ENCODE measurements at regions not wholly inside any gene's neighbourhood (a gene's known extent, or its start where the extent isn't known, plus 50 kb on each side); places are given as distances from the start of the nearest gene placed in this dataset.

DNA sequence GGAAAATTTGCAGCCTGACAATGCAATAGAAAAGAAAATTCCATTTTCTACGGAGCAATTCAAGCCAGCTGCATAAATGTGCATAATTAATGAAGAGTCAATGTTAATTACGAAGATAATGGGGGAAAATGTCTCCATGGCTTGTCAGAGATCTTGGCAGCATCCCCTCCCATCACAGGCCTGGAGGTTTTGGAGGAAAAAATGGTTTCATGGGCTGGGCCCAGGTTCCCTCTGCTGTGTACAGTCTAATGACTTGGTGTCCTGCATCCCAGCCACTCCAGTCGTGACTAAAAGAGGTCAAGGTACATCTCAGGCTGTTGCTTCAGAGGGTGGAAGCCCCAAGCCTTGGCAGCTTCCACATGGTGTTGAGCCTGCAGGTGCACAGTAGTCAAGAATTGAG, 779.7 kb downstream of the DCDC2C start:
- no peaks in the 10 kb centered on the region for H3K9me3 ChIP-seq
- no peak overlapping the region for H3K27ac ChIP-seq
- H3K27me3 ChIP-seq (replicated peaks; ENCODE audit: insufficient read depth) = no peaks in the 10 kb centered on the region
- no peak for DNase-seq (ENCODE audit: low spot score)
- H3K36me3 ChIP-seq = no peaks in the 10 kb centered on the region
- TF ChIP-seq, protein P1, sequence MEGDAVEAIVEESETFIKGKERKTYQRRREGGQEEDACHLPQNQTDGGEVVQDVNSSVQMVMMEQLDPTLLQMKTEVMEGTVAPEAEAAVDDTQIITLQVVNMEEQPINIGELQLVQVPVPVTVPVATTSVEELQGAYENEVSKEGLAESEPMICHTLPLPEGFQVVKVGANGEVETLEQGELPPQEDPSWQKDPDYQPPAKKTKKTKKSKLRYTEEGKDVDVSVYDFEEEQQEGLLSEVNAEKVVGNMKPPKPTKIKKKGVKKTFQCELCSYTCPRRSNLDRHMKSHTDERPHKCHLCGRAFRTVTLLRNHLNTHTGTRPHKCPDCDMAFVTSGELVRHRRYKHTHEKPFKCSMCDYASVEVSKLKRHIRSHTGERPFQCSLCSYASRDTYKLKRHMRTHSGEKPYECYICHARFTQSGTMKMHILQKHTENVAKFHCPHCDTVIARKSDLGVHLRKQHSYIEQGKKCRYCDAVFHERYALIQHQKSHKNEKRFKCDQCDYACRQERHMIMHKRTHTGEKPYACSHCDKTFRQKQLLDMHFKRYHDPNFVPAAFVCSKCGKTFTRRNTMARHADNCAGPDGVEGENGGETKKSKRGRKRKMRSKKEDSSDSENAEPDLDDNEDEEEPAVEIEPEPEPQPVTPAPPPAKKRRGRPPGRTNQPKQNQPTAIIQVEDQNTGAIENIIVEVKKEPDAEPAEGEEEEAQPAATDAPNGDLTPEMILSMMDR (IDR thresholded peaks at IDR 0.05) = no peak
- H3K4me1 ChIP-seq (ENCODE audit: control insufficient read depth in 1 of 2, low read depth in 2 of 2) = no peaks in the 10 kb centered on the region
- ATAC-seq (ENCODE audit: insufficient number of reproducible peaks, low FRiP score, low read depth) = no peak
- no peak overlapping the region for H3K4me3 ChIP-seq

DNA sequence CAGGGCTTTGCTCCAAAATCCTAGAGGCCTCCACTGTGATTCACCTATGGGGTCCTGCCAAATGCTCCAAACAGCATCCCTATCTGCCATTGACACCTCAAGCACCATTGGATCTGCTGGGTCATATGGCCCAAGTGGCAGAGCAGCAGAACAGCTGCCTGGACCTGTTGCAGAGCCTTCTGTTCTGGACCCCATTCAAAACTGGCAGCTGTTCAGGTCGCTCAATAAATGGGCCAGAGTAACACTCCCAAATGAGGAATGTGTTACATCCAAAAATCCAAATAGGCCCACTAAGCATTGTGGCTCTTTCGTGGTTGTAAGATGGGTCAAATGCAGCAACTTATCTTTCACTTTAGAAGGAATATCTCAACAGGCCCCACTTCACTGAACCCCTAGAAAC, 783.6 kb downstream of the DCDC2C start:
- Histone ChIP-seq H3K4me3 (no peak overlapping the region), H3K27ac (no peak overlapping the region), H3K27me3 (replicated peaks; ENCODE audit: insufficient read depth) (no peaks in the 10 kb centered on the region), H3K9me3 (no peaks in the 10 kb centered on the region), H3K36me3 (no peaks in the 10 kb centered on the region), H3K4me1 (ENCODE audit: control insufficient read depth in 1 of 2, low read depth in 2 of 2) (no peaks in the 10 kb centered on the region)
- DNase-seq (ENCODE audit: low spot score) (no peak), ATAC-seq (ENCODE audit: insufficient number of reproducible peaks, low FRiP score, low read depth) (no peak)
- TF ChIP-seq, protein P1 (IDR thresholded peaks at IDR 0.05) = no peak

DNA sequence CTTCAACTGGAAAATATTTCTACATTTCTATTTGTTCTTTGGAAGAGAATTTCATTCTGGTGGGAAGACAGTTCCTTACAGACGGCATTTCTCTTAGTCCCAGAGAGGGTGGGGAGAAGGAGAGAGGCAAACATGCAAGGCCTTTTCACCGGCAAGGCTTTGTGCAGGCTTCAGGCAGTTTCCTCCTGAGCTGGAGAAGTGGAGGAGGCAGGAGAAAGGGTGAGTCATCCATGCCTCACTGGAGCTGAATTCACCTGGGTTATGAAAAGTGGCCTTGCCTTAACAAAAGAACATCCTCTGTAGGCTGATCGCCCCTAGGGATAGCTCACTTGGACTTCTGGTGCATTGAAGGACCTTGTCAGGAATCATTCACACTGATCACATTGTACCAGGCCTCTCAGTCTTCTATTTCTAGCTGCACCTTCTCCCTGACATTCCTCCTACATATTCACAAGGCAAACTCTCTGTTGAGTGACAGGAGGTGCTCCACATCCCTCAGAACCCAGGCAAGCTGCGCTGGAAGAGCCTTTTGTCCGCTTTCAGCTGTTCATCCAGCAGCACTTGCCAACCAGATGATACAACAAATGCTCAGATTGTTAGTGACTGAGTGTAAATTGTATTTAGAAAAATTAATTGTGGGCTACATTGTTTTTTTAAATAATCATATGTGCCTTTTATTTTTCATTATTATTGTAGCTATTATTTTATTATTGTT, 796.1 kb downstream of the DCDC2C start:
- Histone ChIP-seq H3K4me1 (ENCODE audit: control insufficient read depth in 1 of 2, low read depth in 2 of 2) (no peaks in the 10 kb centered on the region), H3K9me3 (no peaks in the 10 kb centered on the region), H3K27ac (no peak overlapping the region), H3K36me3 (no peaks in the 10 kb centered on the region), H3K4me3 (no peak overlapping the region), H3K27me3 (replicated peaks; ENCODE audit: insufficient read depth) (no peaks in the 10 kb centered on the region)
- TF ChIP-seq, protein P1 (IDR thresholded peaks at IDR 0.05) = no peak
- DNase-seq (ENCODE audit: low spot score) (no peak), ATAC-seq (ENCODE audit: insufficient number of reproducible peaks, low FRiP score, low read depth) (no peak)

DNA sequence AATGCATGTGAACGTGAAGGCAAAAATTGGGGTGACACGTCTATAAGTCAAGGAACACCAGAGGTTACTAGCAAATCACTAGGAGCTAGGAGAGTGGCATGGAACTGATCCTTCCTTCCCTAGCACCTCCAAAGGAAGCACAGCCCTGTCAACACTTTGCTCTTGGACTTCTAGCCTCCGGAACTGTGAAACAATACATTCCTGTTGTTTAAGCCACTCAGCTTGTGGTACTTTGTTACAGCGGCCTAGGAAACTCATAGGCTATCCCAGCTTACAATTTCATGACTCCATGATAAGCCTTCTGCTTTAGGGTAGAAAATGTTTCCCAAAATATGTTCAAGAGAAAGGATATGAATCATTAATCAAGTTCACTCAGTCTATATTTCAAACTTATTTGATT, 798.1 kb downstream of the DCDC2C start:
- no peaks in the 10 kb centered on the region for H3K9me3 ChIP-seq
- no peak for DNase-seq (ENCODE audit: low spot score)
- H3K4me1 ChIP-seq (ENCODE audit: control insufficient read depth in 1 of 2, low read depth in 2 of 2) = no peaks in the 10 kb centered on the region
- ATAC-seq (ENCODE audit: insufficient number of reproducible peaks, low FRiP score, low read depth) = no peak
- no peaks in the 10 kb centered on the region for H3K36me3 ChIP-seq
- H3K27me3 ChIP-seq (replicated peaks; ENCODE audit: insufficient read depth) = no peaks in the 10 kb centered on the region
- no peak overlapping the region for H3K27ac ChIP-seq
- TF ChIP-seq, protein P1 (IDR thresholded peaks at IDR 0.05) = no peak
- no peak overlapping the region for H3K4me3 ChIP-seq

DNA sequence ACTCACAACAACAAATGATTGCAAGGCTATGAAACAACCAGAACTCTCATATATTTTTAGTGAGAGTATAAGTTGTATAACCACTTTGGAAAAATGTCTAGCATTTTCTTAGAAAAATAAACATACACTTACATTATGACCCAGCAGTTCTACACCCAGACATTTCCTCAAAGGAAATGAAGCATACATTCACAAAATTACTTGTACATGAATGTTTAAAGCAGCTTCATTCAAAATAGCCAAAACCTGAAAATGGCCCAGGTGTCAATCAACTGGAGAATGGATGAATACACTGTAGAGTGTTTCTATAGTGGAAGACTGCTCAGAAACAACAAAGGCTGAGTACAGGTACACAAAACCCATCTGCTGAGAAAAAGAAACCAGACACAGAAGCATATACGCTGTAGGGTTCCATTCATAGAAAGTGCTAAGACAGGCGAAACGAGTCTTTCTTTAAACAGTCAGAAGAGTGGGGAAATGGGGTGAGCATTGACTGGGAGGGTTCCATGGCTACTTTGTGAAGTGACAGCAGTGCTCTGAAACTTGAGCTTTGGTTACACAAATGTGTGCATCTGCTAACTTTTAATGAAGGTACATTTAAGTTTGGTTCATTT, 799.0 kb downstream of the DCDC2C start:
- TF ChIP-seq, protein P1 (IDR thresholded peaks at IDR 0.05) = no peak
- H3K4me1 ChIP-seq (ENCODE audit: control insufficient read depth in 1 of 2, low read depth in 2 of 2) = no peaks in the 10 kb centered on the region
- no peak for DNase-seq (ENCODE audit: low spot score)
- no peaks in the 10 kb centered on the region for H3K27me3 ChIP-seq (replicated peaks; ENCODE audit: insufficient read depth)
- H3K9me3 ChIP-seq = no peaks in the 10 kb centered on the region
- no peak overlapping the region for H3K4me3 ChIP-seq
- no peak overlapping the region for H3K27ac ChIP-seq
- no peak for ATAC-seq (ENCODE audit: insufficient number of reproducible peaks, low FRiP score, low read depth)
- H3K36me3 ChIP-seq = no peaks in the 10 kb centered on the region

Measured in thoracic aorta (tissue), 2 donors.